HG03066 (cell line): ENCODE measurements at regions not wholly inside any gene's neighbourhood (a gene's known extent, or its start where the extent isn't known, plus 50 kb on each side); places are given as distances from the start of the nearest gene placed in this dataset.

Experiments
- ATAC-seq: cut with Tn5 transposase; IDR thresholded peaks from one replicate; pipeline ENCODE4 v1.9.1; 2021; ENCODE audit warnings: low read depth; ENCODE audit not compliant: unreplicated experiment

DNA sequence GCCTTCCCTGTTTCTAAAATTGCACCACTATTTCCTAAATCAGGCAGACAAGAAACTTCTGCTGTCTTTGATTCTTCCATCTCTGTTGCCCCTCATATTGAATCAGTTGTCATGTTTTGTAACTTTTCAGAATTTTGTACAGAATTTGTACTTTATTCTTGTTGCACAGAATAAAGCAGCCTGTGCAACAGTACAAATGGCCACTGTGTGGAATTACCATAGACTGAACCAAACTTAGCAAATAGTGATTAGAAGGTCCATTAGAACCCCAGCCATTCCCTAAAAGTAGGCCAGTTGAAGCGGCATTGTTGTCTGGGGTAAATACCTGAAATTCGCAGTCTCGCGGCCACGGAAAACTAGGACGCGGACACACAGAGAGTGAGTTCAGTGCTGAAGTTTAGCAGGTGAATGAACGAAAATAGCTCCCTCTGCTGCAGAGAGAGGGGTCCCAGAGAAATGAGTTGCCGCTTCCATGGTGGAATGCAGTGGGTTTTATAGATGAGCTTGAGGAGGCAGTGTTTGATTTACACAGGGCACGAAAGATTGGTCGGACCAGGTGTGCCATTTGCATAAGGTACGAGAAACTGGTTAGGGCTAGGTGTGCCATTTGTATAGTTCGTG is 71.8 kb downstream of the C4orf33 start:
- no peak for ATAC-seq

DNA sequence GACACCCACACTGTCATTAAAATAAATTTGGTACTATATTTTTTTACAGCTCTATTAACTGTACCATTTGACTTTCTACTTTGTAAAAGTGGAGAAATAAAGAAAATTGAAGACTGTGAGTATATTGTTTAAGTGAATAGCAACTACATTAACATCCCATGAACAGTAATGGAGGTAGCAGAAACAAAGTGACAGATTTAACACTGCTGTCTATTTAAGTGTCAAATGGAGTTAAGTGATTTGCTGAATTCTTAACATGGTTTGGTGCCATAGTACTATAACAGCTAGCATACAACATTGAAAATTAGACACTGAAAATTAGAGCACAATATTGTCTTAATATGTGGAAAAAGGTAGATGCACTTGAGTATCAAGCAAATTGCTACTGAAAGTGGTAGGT is 76.2 kb downstream of the C4orf33 start:
- ATAC-seq = no peak

DNA sequence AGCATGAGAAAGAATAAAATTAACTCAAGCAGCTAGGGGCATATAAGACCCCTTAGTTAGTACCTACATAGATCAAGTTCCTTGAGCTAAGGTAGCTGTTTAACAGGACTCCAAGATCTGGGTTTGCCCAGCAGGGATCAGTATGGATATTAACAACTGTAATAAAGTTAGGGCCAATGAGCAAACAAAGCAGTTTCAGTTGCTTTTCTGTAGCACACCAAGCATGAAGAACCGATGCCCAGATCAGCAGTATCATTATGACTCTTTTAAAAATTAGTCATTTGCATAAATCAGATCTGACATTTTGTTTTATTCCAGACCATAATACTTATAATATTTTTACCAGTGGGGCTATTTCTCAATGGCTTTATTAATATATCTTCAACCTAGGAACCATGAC is 80.9 kb downstream of the C4orf33 start:
- ATAC-seq = no peak

DNA sequence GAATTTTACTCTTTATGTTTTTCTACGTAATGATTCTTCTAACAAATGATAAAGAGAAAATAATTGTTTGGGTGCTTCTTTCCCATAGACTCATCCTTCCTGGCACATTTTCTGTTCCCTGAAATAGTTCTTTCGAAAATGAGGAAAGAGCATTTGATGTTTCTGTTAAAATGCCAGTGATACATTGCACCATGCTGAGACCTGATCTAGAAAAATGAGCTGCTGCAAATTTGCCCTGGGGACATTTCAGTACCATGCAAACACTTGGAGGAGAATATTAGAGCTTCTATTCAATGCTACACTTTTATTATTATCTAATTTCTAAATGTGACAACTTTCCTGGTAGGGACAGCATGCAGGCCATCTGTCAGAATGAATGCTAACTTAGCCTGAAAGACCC is 83.3 kb downstream of the C4orf33 start:
- ATAC-seq = no peak

DNA sequence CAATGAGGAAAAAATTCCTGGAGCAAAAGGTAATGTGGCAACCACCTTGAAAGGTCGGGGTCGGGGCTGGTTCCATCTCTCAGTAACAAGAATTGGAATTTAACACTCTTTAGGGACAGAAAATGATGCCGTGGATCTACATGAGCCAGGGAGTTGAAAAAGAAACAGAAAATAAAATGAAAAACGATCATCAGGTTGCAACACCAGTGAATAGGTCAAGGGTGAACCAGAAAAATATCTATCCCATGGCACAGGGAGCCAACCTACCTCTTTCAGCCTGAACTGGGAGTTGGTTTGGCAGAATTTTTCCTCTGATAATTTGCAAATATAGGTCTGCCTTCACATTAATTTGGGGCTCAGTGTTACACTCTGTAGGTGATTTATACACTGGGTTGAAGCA is 93.7 kb downstream of the C4orf33 start:
- ATAC-seq = no peak

DNA sequence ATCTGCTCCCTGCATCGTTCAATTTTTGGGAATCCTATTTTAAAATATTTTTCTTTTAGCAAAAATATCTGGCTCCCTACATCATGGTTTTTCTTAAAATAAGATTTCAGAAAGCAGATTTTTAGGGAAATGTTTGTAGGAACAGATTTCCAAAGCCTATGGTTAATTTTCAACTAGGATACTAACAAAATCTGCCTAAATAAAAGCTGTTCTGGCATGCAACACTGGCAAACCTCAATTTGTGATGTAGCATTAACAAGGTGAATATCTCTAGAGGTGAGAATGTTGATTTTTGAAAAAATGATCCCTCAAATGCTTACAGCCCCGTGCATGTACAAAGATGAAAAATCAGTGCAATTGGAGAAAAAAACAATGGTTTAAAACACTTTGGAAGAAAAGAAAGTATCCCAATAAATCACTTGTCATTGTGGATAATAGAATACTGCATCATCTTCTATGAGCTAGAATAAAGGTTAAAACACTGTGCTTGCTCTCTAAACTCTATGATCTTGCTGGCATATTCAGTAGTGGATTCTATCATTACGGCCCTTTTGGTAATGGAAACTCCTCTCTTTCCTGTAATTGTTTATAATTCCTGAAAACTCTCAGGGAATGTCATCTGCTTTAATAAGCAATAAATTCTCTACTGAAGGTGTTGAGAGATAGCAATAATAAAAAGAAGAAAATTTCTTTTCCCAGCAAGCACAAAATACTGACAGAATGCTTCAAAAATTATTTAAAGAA is 97.6 kb downstream of the C4orf33 start:
- no peak for ATAC-seq

DNA sequence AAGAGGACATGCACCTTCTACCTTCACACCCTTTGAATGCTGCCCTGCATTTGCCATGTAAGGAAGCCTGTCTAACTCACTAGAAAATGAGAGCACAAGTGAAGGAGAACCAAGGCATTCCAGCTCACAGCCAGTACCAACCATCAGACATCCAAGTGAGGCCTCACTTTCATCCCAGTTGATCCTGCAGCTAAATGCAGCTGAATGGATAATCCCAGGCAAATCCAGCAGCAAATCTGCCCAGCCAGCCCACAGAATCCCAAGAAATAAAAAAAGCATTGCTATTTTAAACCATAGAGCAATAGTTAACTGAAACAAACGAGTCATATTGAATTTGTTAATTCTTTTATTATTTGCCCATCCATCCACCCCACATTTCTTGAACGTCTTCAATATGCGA is 112.5 kb downstream of the C4orf33 start:
- ATAC-seq = no peak

DNA sequence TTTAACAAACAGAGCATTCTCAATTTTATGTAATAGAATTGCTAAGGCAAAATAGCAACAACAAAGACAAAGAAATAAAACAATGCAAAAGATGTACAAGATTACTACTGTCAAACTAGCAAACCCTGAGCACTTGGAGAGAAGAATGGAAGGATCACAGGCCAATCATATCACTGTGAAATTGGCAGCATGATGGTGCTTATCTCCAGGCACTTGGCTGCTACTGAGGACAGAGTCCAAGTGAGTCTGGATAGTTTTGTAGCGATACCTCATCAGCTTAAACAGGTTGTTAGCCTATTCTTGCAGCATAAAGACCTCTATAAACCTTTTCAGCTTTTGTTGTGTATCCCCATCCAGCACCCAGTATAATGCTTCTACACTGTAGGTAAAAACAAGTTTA is 117.7 kb downstream of the C4orf33 start:
- no peak for ATAC-seq

DNA sequence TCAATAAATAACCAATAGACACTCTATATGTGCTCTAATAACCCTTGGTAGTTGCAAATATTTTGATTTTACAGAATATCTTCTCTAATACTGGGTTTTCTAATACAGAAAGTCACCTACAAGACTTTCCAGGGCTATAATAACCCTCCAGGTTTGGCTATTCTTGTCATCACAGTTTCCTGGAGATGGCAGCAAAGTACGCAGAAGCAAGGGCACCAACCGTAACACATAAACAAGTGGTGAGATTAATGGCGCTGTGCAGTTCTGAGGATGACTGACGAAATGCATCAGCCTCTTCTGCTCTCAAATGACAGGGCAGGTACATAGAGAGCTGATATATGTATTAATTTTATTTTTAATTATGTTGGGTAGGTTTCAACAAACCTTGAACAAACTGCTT is 122.4 kb downstream of the C4orf33 start:
- no peak for ATAC-seq

DNA sequence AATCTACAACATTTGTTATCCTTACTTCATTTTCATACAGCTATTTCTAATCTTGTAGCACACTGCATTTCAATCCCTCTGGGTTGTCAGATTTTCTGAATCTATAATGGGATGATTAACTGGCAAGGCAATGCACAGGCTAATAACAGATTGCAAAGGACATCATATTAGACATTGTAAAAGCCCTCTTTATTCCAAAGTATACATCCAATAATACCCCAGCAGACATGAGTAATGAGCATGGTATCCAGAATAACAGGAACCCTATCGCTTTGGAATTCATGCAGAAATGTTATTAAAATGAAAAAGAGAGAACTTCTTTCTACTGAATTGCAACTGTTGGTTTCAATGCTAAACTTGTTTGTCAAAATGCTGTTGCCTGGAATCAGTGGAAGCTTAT is 122.9 kb downstream of the C4orf33 start:
- ATAC-seq = no peak

DNA sequence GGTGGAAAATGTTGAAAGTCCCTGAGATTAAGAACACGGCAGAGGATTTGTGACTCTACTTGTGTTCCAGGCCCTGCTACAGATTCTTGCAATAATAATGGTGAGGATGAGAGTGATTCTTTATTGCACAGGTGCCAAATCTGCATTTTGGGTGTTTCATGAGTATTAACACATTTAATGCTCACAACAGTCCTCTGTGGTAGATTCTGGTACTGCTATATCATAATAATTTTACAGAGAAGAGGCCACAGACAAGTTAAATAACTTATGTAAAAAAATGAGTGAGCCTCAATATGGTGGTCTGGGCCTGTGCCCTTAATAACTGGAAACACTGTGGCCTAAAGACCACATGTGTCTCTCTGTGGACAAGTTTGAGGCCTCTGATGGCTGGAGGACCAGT is 124.3 kb downstream of the C4orf33 start:
- no peak for ATAC-seq

DNA sequence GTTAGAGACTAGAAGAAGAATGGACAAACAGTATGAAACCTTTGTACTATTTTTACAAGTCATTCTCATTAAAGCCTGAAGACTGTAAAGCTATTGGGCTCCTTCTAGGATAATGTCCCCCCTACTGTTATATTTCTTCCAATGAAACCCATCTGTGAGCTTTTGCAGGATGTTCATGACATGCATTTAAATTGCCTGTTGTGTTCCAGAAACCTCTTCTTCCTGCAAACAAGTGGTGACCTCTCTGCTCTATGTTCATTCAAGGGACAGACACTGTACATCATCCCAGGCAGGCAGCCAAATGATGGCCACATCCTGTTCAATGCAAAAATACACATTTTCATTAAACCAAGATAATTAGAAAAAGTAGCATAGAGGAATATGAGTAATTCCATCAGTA is 128.0 kb downstream of the C4orf33 start:
- ATAC-seq = no peak

DNA sequence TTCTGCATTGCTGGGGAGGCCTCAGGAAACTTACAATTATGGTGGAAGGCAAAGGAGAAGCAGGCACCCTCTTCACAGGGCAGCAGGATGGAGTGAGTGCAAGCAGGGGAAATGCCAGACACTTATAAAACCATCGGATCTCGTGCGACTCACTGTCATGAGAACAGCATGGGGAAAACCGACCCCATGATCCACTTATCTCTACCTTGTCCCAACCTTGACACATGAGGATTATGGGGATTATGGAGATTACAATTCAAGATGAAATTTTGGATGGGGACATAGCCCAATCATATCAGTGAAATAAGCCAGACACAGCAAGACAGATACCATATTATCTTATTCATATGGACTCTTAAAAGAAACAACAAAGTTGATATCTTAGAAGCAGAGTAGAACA is 134.9 kb downstream of the C4orf33 start:
- no peak for ATAC-seq

DNA sequence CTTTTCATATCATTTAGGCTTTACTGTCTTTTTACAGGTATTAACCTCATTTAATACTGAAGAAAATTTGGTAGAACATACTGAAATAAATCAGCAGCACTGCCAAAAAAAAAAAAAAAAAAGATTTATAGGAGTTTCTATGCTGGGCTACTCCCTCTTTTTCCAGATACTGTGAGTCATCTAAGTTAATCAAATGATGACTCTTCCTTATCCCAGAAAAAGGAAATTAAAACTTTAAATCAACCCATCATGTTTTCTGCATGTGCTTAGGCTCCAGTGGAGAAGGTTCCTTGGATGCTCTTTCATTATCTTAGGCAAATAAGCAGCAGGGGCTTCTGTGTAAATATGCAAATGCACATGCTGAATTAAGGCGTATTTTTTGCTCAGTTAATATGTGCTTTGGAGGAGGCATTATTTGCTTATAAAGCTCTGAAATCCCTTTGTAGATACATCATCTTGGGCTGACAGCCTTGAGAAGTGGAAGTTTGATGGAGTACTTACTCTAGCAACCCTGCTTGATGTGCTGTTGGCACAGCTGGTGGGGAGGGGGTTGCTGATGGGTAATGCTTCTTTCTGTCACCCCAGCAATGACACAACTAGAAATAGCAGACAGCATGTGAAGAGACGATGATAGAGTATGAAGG is 136.1 kb downstream of the C4orf33 start:
- ATAC-seq = no peak

DNA sequence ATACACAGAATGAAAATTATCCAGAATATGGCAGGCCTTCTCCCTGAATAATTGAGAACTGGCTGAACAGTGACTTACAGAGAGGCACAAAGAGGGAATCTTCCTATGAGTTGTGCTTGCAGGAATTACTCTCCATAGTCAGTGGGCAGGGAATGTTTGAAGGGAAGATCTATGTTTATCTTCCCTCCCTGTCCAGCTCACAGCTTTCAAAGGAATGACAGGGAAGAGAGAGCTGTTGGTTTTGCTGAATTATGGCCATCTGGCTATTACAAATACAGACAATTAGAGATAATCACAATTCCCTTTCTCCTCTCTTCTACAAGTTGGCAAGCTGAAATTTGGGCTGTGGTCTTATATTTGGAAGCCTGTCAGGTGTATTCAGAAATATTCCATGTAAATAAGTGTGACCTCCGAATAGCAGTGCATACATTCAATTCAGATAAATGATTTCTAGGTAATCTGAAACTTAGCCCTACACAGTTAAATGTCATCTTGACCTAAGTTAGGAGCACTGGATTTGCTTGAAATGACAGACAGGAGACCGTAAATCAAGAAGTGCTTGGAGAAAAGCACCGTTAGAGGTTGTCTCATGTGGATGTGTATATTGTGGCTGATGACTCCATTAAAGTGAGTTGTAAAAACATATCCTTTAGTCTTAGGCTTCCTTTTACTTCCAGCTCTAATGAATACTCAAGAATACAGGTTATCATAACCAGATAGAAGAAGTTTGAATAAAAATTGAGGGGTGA is 136.8 kb downstream of the C4orf33 start:
- ATAC-seq = no peak

DNA sequence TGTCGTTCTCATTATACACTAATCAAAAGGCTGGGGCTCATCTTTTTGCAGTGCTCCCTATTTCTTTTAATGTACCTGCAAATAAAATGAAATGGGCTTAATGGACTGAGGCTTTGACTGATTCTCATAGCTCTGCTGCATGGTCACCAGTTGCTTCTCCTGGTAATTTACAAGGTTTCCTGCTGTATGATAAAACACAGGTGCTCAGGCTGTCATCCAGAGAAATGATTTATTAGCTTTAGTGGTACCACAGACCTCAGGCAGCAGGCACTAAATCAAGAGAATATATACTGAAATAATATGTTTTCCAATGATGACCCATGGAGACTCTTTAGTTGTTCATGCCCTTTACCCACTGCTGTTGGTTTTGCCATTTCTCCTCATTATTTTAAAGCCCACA is 137.7 kb downstream of the C4orf33 start:
- ATAC-seq = no peak

DNA sequence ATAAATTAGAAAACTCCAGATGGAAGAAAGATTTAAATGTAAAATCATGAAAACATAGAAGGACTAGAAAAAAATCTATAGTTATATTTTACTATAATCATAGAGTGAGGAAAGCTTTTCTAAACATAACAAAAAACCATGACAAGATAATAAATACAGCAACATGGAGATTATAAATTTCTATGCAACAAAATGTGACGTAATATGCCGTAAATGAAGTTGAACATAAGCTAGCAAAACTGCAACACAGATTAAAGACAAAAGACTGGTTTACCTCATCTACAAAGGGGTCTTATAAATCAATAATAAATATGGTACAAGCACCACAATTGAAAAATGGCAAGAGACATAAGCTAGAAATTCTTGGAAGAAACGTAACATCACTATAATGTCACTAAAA is 140.4 kb downstream of the C4orf33 start:
- no peak for ATAC-seq

DNA sequence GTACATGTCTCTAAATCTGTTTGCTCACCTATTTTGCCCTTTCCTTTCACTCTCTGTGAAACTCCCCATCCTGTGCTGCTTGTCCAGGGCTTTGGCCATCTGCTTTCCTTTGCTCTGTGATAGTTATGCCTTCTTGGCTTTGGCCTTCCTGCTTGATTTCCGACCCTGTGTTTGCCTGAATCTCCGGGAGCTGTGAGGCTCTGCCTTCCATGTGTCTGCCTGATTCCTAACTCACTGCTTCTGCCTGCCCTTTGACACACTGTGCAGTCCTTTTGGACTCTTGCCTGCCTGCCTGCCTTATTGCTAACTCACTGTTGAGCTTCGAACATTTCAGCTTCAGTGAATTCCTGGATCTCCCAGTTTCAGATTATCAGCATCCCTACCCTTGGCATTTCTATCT is 143.1 kb downstream of the C4orf33 start:
- ATAC-seq = no peak

DNA sequence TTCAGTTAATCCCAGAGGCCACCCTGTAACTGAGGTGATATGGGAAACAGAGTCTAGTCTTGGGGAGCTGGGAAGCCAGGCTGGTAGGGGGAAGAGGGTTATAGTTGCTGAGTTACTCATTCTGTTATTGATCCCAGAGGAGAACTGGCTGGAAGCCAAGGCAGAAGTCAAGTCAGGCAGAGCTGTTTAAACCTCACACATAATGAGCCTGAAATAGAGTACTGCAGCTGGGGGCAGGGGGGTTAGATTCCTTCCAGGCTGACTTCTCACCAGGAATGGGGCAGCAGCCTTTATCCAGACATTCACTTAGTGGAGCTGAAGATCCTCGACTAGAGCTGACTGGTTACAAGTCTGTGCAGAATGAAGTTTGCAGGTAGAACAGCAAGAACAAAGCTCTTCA is 144.9 kb downstream of the C4orf33 start:
- no peak for ATAC-seq

DNA sequence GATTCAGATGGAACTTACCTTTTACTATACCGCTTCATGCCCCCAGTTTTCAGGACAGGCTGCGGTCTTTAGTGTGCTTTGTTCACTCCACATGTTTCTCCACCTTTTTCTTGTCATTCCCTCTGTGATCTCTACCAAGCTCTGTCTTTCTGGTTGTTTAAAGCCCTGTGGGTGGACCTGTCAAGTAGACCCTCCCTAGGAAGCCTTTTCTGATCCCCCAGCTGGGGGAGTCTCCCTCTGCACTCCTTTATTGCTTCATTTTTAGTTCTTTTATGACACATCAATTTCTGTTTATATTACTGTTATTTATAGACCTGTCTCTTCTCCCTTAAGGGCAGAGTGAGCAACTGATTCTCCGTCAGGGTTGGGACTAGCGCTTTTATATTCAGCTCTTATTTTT is 150.2 kb downstream of the C4orf33 start:
- ATAC-seq = no peak

DNA sequence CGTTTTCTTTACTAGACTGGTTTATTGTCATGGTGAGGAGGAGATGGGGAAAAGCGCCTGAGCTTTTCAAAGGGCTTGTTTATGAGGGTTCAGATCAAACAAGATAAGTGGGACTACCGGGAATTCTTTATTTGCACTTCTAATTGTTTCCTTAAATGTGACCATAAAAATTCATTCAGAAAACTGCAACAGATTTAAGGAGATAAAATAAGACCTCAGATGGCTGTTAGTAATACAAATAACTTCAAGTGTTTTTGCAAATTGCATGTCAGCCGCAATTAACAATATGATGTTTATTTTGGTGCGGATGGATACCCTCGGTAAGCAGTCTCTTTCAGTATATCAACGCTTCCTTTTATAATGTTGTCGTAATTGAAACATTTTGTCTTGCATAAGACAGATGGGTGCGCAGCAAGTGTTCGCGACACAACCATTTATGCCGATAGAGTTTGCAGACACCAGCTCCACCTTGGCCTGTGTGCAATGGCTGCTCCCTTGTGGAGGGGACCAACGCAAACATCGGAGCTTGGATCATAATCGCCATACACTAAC is 151.0 kb downstream of the C4orf33 start:
- ATAC-seq = no peak
